SK-N-MC (cell line): ENCODE measurements at regions not wholly inside any gene's neighbourhood (a gene's known extent, or its start where the extent isn't known, plus 50 kb on each side); places are given as distances from the start of the nearest gene placed in this dataset.

ENCODE experiments used
- EZH2 ChIP-seq: fragments of 200-600 bp; sonication (generic); IDR thresholded peaks from one replicate; pipeline ENCODE4 v1.6.1; 2017; ENCODE audit warnings: antibody characterized with exemption
- POLR2AphosphoS5 ChIP-seq: IDR thresholded peaks from 2 replicates; pipeline ENCODE4 v1.6.1; 2012; ENCODE audit warnings: mild to moderate bottlenecking, low read depth, low read length, borderline replicate concordance

- no peak for TF ChIP-seq POLR2AphosphoS5
- no peak for TF ChIP-seq EZH2
Observed at GRCh38 chr3:31321620-31322019, 211.1 kb upstream of the STT3B start.
